HCT116 (cell line): ENCODE measurements at regions not wholly inside any gene's neighbourhood (a gene's known extent, or its start where the extent isn't known, plus 50 kb on each side); places are given as distances from the start of the nearest gene placed in this dataset.

Experiments
- ATAC-seq: fragments of 200-7000 bp; cut with Tn5 transposase; 2 replicates; pipeline ENCODE4 v1.9.1; 2020; ENCODE audit warnings: mild to moderate bottlenecking, moderate library complexity
- BruUV-seq: library from RNA; stranded (reverse); fragments of 400-500 nt; replicated peaks from 2 replicates; lab custom pipeline; 2021; lab: Mats Ljungman, UMichigan
- CTCF ChIA-PET: fragments of 300-600 bp; sonication (Branson Sonifier 250); formaldehyde crosslinking; loops from one replicate; lab custom pipeline; 2021; ENCODE audit warnings: antibody characterized with exemption; lab: Charles Lee
- POLR2A ChIA-PET: fragments of 300-600, 350-600 bp; sonication (Branson Sonifier 250); formaldehyde crosslinking; loops from one replicate; lab custom pipeline; 2021; ENCODE audit warnings: antibody characterized with exemption; lab: Charles Lee
- RAD21 ChIA-PET, 2 experiments: fragments of 300-600 bp; sonication (Branson Sonifier 250); formaldehyde crosslinking; loops; one replicate each; lab custom pipeline; 2023; ENCODE audit warnings: low total read pairs in 2 of 2; ENCODE audit not compliant: uncharacterized antibody in 2 of 2, unreplicated experiment in 2 of 2, low non-redundant PET in 1 of 2; lab: Charles Lee
- DNase-seq: peaks from one replicate; pipeline ENCODE4 v3.0.0-alpha.2; 2010; ENCODE audit warnings: low read depth, low spot score
- H2AFZ ChIP-seq: fragments of 200-600 bp; shearing (Covaris generic), sonication (generic); 2 replicates; pipeline ENCODE4 v1.6.1; 2017; ENCODE audit warnings: low read depth, mixed run types, mixed read lengths, antibody characterized with exemption, low read length; ENCODE audit not compliant: poor library complexity, severe bottlenecking
- H3K27ac ChIP-seq: 2 replicates; pipeline ENCODE4 v1.5.1; 2012; ENCODE audit warnings: low read depth, low read length
- H3K27me3 ChIP-seq: fragments of 200-600 bp; sonication (generic); 2 replicates; pipeline ENCODE4 v1.6.1; 2016; ENCODE audit warnings: mixed run types, low read length, mixed read lengths; ENCODE audit not compliant: insufficient read depth
- H3K36me3 ChIP-seq, 2 experiments: fragments of 200-500 bp in 1 of 2; fragments of 200-600 bp in 1 of 2; sonication (Bioruptor generic) in 1 of 2; sonication (generic) in 1 of 2; 2 replicates each; pipeline versions ENCODE4 v1.5.1 to v1.6.1; 2014 to 2016; ENCODE audit warnings: low read length in 2 of 2, inconsistent platforms in 1 of 2, mixed read lengths in 1 of 2, mixed run types in 1 of 2; ENCODE audit not compliant: insufficient read depth in 2 of 2, control insufficient read depth in 1 of 2
- H3K4me1 ChIP-seq, 2 experiments: fragments of 200-600 bp in 1 of 2; sonication (generic) in 1 of 2; 2 replicates each; pipeline versions ENCODE4 v1.5.1 to v1.6.1; 2012 to 2017; ENCODE audit warnings: low read length in 2 of 2, inconsistent platforms in 1 of 2, mild to moderate bottlenecking in 1 of 2, mixed read lengths in 1 of 2, mixed run types in 1 of 2, moderate library complexity in 1 of 2; ENCODE audit not compliant: insufficient read depth in 2 of 2, control insufficient read depth in 1 of 2
- H3K4me2 ChIP-seq: fragments of 200-600 bp; sonication (generic); 2 replicates; pipeline ENCODE4 v1.6.1; 2017; ENCODE audit warnings: mixed run types, low read length, mixed read lengths
- H3K4me3 ChIP-seq, 2 experiments: fragments of 200-600 bp in 1 of 2; sonication (generic) in 1 of 2; replicated peaks in 1 of 2; 2 replicates each; pipeline ENCODE4 v1.5.1; 2011 to 2016; ENCODE audit warnings: low read length in 2 of 2, control low read depth in 1 of 2, low read depth in 1 of 2, mild to moderate bottlenecking in 1 of 2, mixed read lengths in 1 of 2, mixed run types in 1 of 2
- H3K79me2 ChIP-seq: fragments of 200-600 bp; sonication (generic); 2 replicates; pipeline ENCODE4 v1.6.1; 2017; ENCODE audit warnings: mild to moderate bottlenecking, mixed run types, low read length, moderate library complexity, mixed read lengths; ENCODE audit not compliant: insufficient read depth
- H3K9ac ChIP-seq: fragments of 200-600 bp; sonication (generic); 2 replicates; pipeline ENCODE4 v1.6.1; 2016; ENCODE audit warnings: low read length, mixed read lengths
- H3K9me2 ChIP-seq: fragments of 200-600 bp; sonication (generic), shearing (Covaris generic); 2 replicates; pipeline ENCODE4 v1.6.1; 2017; ENCODE audit warnings: mixed run types, mild to moderate bottlenecking, moderate library complexity; ENCODE audit not compliant: insufficient read depth
- H3K9me3 ChIP-seq, 2 experiments: fragments of 200-500 bp in 1 of 2; fragments of 200-600 bp in 1 of 2; sonication (Bioruptor generic) in 1 of 2; sonication (generic) in 1 of 2; 2 replicates each; pipeline ENCODE4 v1.6.1; 2014 to 2017; ENCODE audit warnings: low read length in 2 of 2, mixed read lengths in 2 of 2, inconsistent platforms in 1 of 2, low read depth in 1 of 2, mild to moderate bottlenecking in 1 of 2, mixed run types in 1 of 2, moderate library complexity in 1 of 2; ENCODE audit not compliant: control insufficient read depth in 1 of 2, insufficient read depth in 1 of 2
- H4K20me1 ChIP-seq: fragments of 200-600 bp; sonication (generic), shearing (Covaris generic); 2 replicates; pipeline ENCODE4 v1.6.1; 2017; ENCODE audit warnings: mixed run types, mild to moderate bottlenecking, moderate library complexity; ENCODE audit not compliant: insufficient read depth
- CBX3 ChIP-seq: IDR thresholded peaks from 2 replicates; pipeline ENCODE4 v1.6.1; 2012; ENCODE audit warnings: low read depth
- EGR1 ChIP-seq: IDR thresholded peaks from 2 replicates; pipeline ENCODE4 v1.6.1; 2012; ENCODE audit warnings: low read depth
- ELF1 ChIP-seq: IDR thresholded peaks from 2 replicates; pipeline ENCODE4 v1.6.1; 2012; ENCODE audit warnings: low read depth, borderline replicate concordance
- EZH2 ChIP-seq: fragments of 200-600 bp; sonication (generic); IDR thresholded peaks from 2 replicates; pipeline ENCODE4 v1.6.1; 2017; ENCODE audit warnings: antibody characterized with exemption, mixed run types
- FOSL1 ChIP-seq: IDR thresholded peaks from 2 replicates; pipeline ENCODE4 v1.6.1; 2012; ENCODE audit warnings: low read depth
- JUND ChIP-seq: IDR thresholded peaks from 2 replicates; pipeline ENCODE4 v1.6.1; 2012
- POLR2A ChIP-seq: IDR thresholded peaks from 2 replicates; pipeline ENCODE4 v1.7.0; 2011; ENCODE audit warnings: borderline replicate concordance; ENCODE audit not compliant: insufficient read depth, insufficient read length; ENCODE audit errors: extremely low read depth
- POLR2AphosphoS5 ChIP-seq: IDR thresholded peaks from 2 replicates; pipeline ENCODE4 v1.6.1; 2011; ENCODE audit warnings: mild to moderate bottlenecking, low read depth, low read length, moderate library complexity
- RAD21 ChIP-seq: IDR thresholded peaks from 2 replicates; pipeline ENCODE4 v1.6.1; 2012; ENCODE audit warnings: low read depth, mild to moderate bottlenecking
- SIN3A ChIP-seq: IDR thresholded peaks from 2 replicates; pipeline ENCODE4 v1.6.1; 2012; ENCODE audit warnings: low read depth
- SP1 ChIP-seq: IDR thresholded peaks from 2 replicates; pipeline ENCODE4 v1.6.1; 2012; ENCODE audit warnings: low read depth
- TCF7L2 ChIP-seq: IDR thresholded peaks from 2 replicates; pipeline ENCODE4 v1.7.0; 2011; ENCODE audit warnings: borderline replicate concordance, inconsistent platforms; ENCODE audit not compliant: insufficient read depth, insufficient read length; ENCODE audit errors: extremely low read depth
- YY1 ChIP-seq: IDR thresholded peaks from 2 replicates; pipeline ENCODE4 v1.6.1; 2011; ENCODE audit warnings: low read length, low read depth, moderate library complexity, mild to moderate bottlenecking; ENCODE audit not compliant: insufficient replicate concordance; ENCODE audit errors: extremely low read depth
- ZFX ChIP-seq: fragments of 450-650 bp; IDR thresholded peaks from 2 replicates; pipeline ENCODE4 v1.6.1; 2017
- ZNF274 ChIP-seq: fragments of 200-500 bp; sonication (Bioruptor generic); IDR thresholded peaks from 2 replicates; pipeline ENCODE4 v1.6.1; 2014; ENCODE audit warnings: mild to moderate bottlenecking, low read depth, low read length, inconsistent platforms
- intact Hi-C: fragments of 100-400 bp; cut with micrococcal nuclease; formaldehyde crosslinking; loops from 2 replicates; pipeline ENCODE4 v1.10.0; 2022
- TF ChIP-seq, protein P1 (sequence below): IDR thresholded peaks from 2 replicates; pipeline ENCODE4 v1.6.1; 2011; ENCODE audit warnings: mild to moderate bottlenecking, low read length, moderate library complexity; ENCODE audit not compliant: insufficient replicate concordance; ENCODE audit errors: extremely low read depth
- TF ChIP-seq, protein P2 (sequence below): IDR thresholded peaks from 2 replicates; pipeline ENCODE4 v1.6.1; 2012; ENCODE audit warnings: low read depth
- TF ChIP-seq, protein P3 (sequence below), 3 experiments: fragments of 200-600 bp in 1 of 3; sonication (generic) in 1 of 3; IDR thresholded peaks in 2 of 3; conservative IDR thresholded peaks in 1 of 3; 2 replicates each; pipeline ENCODE4 v1.5.1; 2012 to 2017; ENCODE audit warnings: low read depth in 2 of 3, low read length in 2 of 3, antibody characterized with exemption in 1 of 3, borderline replicate concordance in 1 of 3, control low read depth in 1 of 3, mild to moderate bottlenecking in 1 of 3, mixed read lengths in 1 of 3, mixed run types in 1 of 3, moderate library complexity in 1 of 3; ENCODE audit not compliant: insufficient read depth in 1 of 3
- TF ChIP-seq, protein P4 (sequence below): IDR thresholded peaks from 2 replicates; pipeline ENCODE4 v1.6.1; 2012
- TF ChIP-seq, protein P5 (sequence below): IDR thresholded peaks from 2 replicates; pipeline ENCODE4 v1.6.1; 2012

DNA sequence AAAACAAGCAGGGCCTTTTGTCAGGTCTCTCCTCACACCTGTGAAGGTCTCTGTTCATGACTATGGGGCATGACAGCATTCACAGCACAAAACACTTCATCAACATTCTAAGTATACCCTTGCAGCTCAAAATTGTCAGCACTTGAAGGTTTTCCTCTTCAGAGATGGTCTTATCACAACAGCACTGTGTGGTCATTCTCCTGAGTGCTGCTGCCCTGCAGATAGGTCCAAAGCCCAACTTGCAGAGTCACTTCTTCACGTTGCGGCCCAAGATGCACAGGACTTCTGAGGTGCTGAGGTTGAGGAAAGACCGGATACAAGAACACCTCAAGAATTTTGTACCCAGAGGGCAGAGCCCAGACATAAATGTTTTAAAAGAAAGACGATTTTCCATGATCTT, 574.5 kb downstream of the UQCRFS1 start:
- no peaks in the 10 kb centered on the region for H4K20me1 ChIP-seq
- DNase-seq (no peak), ATAC-seq (no peak)
- H3K27ac ChIP-seq = no peak overlapping the region
- peaks cover 14 to 39% of the 10 kb centered on the region in 2 experiments; a peak in 2 of 4 replicates for H3K9me3 ChIP-seq
- H3K9me2 ChIP-seq = no peaks in the 10 kb centered on the region
- H3K27me3 ChIP-seq = no peaks in the 10 kb centered on the region
- RAD21 ChIA-PET = no interaction called here
- no peak overlapping the region for H2AFZ ChIP-seq
- H3K79me2 ChIP-seq = no peaks in the 10 kb centered on the region
- H3K4me3 ChIP-seq = no peak overlapping the region
- H3K4me2 ChIP-seq = no peak overlapping the region
- no peaks in the 10 kb centered on the region for H3K36me3 ChIP-seq
- TF ChIP-seq EGR1 (no peak), CBX3 (no peak), POLR2AphosphoS5 (no peak), EZH2 (no peak), RAD21 (no peak), JUND (no peak), ELF1 (no peak), SIN3A (no peak), YY1 (no peak), FOSL1 (no peak), POLR2A (no peak), SP1 (no peak), TCF7L2 (no peak), ZNF274 (no peak), ZFX (no peak)
- TF ChIP-seq, protein P1, sequence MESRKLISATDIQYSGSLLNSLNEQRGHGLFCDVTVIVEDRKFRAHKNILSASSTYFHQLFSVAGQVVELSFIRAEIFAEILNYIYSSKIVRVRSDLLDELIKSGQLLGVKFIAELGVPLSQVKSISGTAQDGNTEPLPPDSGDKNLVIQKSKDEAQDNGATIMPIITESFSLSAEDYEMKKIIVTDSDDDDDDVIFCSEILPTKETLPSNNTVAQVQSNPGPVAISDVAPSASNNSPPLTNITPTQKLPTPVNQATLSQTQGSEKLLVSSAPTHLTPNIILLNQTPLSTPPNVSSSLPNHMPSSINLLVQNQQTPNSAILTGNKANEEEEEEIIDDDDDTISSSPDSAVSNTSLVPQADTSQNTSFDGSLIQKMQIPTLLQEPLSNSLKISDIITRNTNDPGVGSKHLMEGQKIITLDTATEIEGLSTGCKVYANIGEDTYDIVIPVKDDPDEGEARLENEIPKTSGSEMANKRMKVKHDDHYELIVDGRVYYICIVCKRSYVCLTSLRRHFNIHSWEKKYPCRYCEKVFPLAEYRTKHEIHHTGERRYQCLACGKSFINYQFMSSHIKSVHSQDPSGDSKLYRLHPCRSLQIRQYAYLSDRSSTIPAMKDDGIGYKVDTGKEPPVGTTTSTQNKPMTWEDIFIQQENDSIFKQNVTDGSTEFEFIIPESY = no peak
- TF ChIP-seq, protein P2, sequence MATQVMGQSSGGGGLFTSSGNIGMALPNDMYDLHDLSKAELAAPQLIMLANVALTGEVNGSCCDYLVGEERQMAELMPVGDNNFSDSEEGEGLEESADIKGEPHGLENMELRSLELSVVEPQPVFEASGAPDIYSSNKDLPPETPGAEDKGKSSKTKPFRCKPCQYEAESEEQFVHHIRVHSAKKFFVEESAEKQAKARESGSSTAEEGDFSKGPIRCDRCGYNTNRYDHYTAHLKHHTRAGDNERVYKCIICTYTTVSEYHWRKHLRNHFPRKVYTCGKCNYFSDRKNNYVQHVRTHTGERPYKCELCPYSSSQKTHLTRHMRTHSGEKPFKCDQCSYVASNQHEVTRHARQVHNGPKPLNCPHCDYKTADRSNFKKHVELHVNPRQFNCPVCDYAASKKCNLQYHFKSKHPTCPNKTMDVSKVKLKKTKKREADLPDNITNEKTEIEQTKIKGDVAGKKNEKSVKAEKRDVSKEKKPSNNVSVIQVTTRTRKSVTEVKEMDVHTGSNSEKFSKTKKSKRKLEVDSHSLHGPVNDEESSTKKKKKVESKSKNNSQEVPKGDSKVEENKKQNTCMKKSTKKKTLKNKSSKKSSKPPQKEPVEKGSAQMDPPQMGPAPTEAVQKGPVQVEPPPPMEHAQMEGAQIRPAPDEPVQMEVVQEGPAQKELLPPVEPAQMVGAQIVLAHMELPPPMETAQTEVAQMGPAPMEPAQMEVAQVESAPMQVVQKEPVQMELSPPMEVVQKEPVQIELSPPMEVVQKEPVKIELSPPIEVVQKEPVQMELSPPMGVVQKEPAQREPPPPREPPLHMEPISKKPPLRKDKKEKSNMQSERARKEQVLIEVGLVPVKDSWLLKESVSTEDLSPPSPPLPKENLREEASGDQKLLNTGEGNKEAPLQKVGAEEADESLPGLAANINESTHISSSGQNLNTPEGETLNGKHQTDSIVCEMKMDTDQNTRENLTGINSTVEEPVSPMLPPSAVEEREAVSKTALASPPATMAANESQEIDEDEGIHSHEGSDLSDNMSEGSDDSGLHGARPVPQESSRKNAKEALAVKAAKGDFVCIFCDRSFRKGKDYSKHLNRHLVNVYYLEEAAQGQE = no peak
- TF ChIP-seq, protein P3, sequence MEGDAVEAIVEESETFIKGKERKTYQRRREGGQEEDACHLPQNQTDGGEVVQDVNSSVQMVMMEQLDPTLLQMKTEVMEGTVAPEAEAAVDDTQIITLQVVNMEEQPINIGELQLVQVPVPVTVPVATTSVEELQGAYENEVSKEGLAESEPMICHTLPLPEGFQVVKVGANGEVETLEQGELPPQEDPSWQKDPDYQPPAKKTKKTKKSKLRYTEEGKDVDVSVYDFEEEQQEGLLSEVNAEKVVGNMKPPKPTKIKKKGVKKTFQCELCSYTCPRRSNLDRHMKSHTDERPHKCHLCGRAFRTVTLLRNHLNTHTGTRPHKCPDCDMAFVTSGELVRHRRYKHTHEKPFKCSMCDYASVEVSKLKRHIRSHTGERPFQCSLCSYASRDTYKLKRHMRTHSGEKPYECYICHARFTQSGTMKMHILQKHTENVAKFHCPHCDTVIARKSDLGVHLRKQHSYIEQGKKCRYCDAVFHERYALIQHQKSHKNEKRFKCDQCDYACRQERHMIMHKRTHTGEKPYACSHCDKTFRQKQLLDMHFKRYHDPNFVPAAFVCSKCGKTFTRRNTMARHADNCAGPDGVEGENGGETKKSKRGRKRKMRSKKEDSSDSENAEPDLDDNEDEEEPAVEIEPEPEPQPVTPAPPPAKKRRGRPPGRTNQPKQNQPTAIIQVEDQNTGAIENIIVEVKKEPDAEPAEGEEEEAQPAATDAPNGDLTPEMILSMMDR (IDR thresholded peaks at IDR 0.05 in 2 of 3, conservative IDR thresholded peaks at IDR 0.05 in 1 of 3; ENCODE audit: borderline replicate concordance in 1 of 3, insufficient read depth in 1 of 3, low read depth in 2 of 3, low read length in 2 of 3) = no peak
- TF ChIP-seq, protein P4, sequence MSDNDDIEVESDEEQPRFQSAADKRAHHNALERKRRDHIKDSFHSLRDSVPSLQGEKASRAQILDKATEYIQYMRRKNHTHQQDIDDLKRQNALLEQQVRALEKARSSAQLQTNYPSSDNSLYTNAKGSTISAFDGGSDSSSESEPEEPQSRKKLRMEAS = no peak
- TF ChIP-seq, protein P5, sequence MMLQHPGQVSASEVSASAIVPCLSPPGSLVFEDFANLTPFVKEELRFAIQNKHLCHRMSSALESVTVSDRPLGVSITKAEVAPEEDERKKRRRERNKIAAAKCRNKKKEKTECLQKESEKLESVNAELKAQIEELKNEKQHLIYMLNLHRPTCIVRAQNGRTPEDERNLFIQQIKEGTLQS = no peak
- H3K9ac ChIP-seq = no peak overlapping the region
- POLR2A ChIA-PET = no interaction called here
- CTCF ChIA-PET = no interaction called here
- H3K4me1 ChIP-seq = no peaks in the 10 kb centered on the region
- intact Hi-C loops = no loop called here
- BruUV-seq = no TSS peak
